Femur (tissue), 1 donor: ENCODE measurements at regions not wholly inside any gene's neighbourhood (a gene's known extent, or its start where the extent isn't known, plus 50 kb on each side); places are given as distances from the start of the nearest gene placed in this dataset.
"Not testable (repeated sequence)": the region's sequence is repeated elsewhere in the genome, so short reads cannot be mapped to it uniquely, and the experiment has no call there.

Experiments used
- DNase-seq: peaks from one replicate; pipeline ENCODE4 v3.0.0-alpha.2; 2017

GRCh38 chr13:87986639-87987250 is 315.6 kb downstream of the SLITRK5 start:
- no peak for DNase-seq

GRCh38 chr13:87998081-87998480 is 326.9 kb downstream of the SLITRK5 start:
- DNase-seq: no peak

- no peak for DNase-seq
These were observed 328.1 kb downstream of the SLITRK5 start for GRCh38 chr13:87999240-87999700.

- no peak for DNase-seq
These were observed 328.6 kb downstream of the SLITRK5 start for GRCh38 chr13:87999788-88000187.

GRCh38 chr13:88000239-88000638 is 329.1 kb downstream of the SLITRK5 start:
- no peak for DNase-seq

- no peak for DNase-seq
These were observed 329.6 kb downstream of the SLITRK5 start for GRCh38 chr13:88000787-88001186.

GRCh38 chr13:88005188-88005587 is 334.0 kb downstream of the SLITRK5 start:
- DNase-seq: no peak

- DNase-seq: no peak
These were observed 343.4 kb downstream of the SLITRK5 start for GRCh38 chr13:88014527-88014926.

- DNase-seq: no peak
These were observed 351.4 kb downstream of the SLITRK5 start for GRCh38 chr13:88022431-88023208.

GRCh38 chr13:88026241-88026640 is 355.1 kb downstream of the SLITRK5 start:
- DNase-seq: no peak

- no peak for DNase-seq
These were observed 360.9 kb downstream of the SLITRK5 start for GRCh38 chr13:88031980-88032559.

GRCh38 chr13:88036205-88036604 is 365.0 kb downstream of the SLITRK5 start:
- DNase-seq: not testable (repeated sequence)

GRCh38 chr13:88042489-88042888 is 371.3 kb downstream of the SLITRK5 start:
- no peak for DNase-seq

GRCh38 chr13:88051746-88052482 is 380.7 kb downstream of the SLITRK5 start:
- no peak for DNase-seq

GRCh38 chr13:88063741-88064140 is 392.6 kb downstream of the SLITRK5 start:
- DNase-seq: no peak

- DNase-seq: no peak
These were observed 395.7 kb downstream of the SLITRK5 start for GRCh38 chr13:88066847-88067246.

GRCh38 chr13:88068316-88068715 is 397.1 kb downstream of the SLITRK5 start:
- no peak for DNase-seq

- no peak for DNase-seq
These were observed 397.8 kb downstream of the SLITRK5 start for GRCh38 chr13:88068975-88069374.

- DNase-seq: no peak
These were observed 400.2 kb downstream of the SLITRK5 start for GRCh38 chr13:88071371-88071770.

- peak; percentile 21 for DNase-seq
These were observed 403.8 kb downstream of the SLITRK5 start for GRCh38 chr13:88074794-88075510.

- no peak for DNase-seq
These were observed 413.9 kb downstream of the SLITRK5 start for GRCh38 chr13:88085036-88085435.

GRCh38 chr13:88086577-88086976 is 415.4 kb downstream of the SLITRK5 start:
- DNase-seq: no peak

GRCh38 chr13:88097541-88097940 is 426.4 kb downstream of the SLITRK5 start:
- no peak for DNase-seq
